PC-3 (cell line): ENCODE measurements at regions not wholly inside any gene's neighbourhood (a gene's known extent, or its start where the extent isn't known, plus 50 kb on each side); places are given as distances from the start of the nearest gene placed in this dataset.

Experiments used
- EZH2 ChIP-seq: fragments of 300-600 bp; sonication (generic); IDR thresholded peaks from one replicate; pipeline ENCODE4 v1.6.1; 2017; ENCODE audit warnings: antibody characterized with exemption, mild to moderate bottlenecking, low read length; ENCODE audit not compliant: unreplicated experiment
- EZH2phosphoT487 ChIP-seq: fragments of 300-600 bp; sonication (generic); IDR thresholded peaks from 2 replicates; pipeline ENCODE4 v1.6.1; 2018; ENCODE audit warnings: mild to moderate bottlenecking, antibody characterized with exemption, low read length, borderline replicate concordance
- TF ChIP-seq, protein P1 (sequence below): fragments of 300-600 bp; sonication (generic); conservative IDR thresholded peaks from 2 replicates; pipeline ENCODE4 v1.5.1; 2017; ENCODE audit warnings: antibody characterized with exemption, low read depth, mild to moderate bottlenecking, low read length

DNA sequence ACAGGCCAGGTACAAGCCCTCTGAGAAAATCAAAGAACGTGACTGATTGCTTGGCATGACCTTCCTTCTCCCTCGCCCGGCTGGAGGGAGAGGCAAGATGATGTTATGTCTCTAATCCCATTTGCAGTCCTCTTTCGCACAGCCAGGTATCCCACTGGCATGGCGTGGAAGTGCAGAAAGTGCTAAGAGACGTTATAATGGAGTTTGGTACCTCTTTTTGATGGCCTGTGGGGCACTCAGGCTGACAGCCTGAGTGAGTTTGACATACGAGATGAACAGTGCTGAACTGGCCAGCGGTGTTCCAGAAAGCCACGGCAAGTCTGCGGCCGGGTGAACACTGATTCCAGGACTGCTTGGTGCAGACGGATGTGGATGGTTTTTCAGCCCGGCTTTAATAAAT, 241.6 kb downstream of the RAB11FIP2 start:
- TF ChIP-seq, protein P1, sequence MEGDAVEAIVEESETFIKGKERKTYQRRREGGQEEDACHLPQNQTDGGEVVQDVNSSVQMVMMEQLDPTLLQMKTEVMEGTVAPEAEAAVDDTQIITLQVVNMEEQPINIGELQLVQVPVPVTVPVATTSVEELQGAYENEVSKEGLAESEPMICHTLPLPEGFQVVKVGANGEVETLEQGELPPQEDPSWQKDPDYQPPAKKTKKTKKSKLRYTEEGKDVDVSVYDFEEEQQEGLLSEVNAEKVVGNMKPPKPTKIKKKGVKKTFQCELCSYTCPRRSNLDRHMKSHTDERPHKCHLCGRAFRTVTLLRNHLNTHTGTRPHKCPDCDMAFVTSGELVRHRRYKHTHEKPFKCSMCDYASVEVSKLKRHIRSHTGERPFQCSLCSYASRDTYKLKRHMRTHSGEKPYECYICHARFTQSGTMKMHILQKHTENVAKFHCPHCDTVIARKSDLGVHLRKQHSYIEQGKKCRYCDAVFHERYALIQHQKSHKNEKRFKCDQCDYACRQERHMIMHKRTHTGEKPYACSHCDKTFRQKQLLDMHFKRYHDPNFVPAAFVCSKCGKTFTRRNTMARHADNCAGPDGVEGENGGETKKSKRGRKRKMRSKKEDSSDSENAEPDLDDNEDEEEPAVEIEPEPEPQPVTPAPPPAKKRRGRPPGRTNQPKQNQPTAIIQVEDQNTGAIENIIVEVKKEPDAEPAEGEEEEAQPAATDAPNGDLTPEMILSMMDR: no peak
- TF ChIP-seq EZH2 (no peak), EZH2phosphoT487 (no peak)
